NCI-H146 treated with DMSO at 0.1 percent for 48 hours (cell line): ENCODE measurements at regions not wholly inside any gene's neighbourhood (a gene's known extent, or its start where the extent isn't known, plus 50 kb on each side); places are given as distances from the start of the nearest gene placed in this dataset.

Experiments used
- DNase-seq: peaks from one replicate; lab custom pipeline; 2025; ENCODE audit not compliant: unreplicated experiment; lab: John Stamatoyannopoulos, UW

DNA sequence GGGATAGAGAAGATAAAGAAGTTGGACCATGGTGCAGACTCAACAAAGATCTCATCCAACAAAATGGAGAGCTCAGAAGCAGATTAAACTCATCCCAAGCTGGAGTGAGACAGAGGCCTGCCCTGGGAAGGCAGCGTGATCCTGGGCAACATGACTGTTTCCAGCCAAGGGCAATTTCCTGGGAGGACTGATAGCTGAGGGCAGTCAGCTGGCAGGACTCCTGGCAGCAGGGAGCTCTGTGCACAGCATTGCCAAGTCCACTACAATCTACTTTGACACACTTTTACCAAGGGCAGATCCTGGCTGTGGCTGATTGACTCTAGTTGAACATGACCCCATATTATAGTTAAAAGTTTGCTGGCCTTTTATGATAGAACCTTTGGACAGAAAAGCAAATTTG is 357.3 kb upstream of the RASGEF1B start:
- no peak for DNase-seq

- no peak for DNase-seq
Observed at GRCh38 chr4:81827577-81828202, 356.0 kb upstream of the RASGEF1B start.

DNA sequence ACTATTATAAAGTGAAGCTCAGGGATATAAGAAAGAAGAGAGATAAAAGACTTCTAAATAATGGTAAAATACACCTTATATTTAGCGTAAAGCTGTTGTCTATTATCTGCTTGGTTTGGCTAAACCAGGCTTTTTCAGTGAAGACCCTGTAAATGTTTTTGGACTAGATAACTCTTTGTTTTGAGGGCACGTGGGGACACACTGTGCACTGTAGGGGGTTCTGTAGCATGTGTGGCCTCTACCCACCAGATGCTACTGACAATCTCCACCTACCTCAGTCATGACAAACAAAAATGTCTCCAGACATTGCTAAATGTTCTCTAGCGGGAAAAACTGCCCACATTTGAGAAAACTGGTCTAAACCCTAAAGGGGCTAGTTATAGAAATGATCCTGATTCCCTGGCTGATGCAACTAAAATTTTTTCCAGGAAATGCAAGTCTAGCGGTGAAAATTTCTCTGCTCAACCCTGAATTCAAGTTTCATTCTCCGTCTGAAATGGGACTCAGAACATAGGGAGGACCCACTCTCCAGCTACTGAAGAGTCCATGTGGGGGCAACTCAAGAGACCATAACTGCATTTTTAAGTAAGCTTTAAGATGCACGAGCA is 355.2 kb upstream of the RASGEF1B start:
- DNase-seq: no peak

DNA sequence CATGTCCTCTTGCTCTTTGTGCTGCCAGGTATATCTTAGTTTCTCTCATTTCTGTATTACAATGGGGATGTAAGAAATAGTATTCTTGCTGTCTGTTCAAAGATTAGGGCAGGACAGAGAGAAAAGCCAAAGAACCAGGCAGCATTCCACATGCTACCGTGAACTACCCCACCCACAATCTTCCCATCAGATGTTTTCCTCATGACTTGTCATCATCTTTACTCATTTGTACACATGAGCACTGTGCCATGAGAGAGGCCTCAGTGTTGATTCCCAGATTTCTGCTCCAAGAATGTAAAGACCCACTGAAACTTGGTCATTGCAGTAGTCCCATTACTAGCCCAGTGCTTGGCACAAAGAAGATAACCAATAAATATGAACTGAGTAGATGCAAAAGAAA is 354.6 kb upstream of the RASGEF1B start:
- DNase-seq: no peak

GRCh38 chr4:81818385-81818920 is 346.7 kb upstream of the RASGEF1B start:
- no peak for DNase-seq

- no peak for DNase-seq
Observed at GRCh38 chr4:81816031-81816761, 344.5 kb upstream of the RASGEF1B start.

DNA sequence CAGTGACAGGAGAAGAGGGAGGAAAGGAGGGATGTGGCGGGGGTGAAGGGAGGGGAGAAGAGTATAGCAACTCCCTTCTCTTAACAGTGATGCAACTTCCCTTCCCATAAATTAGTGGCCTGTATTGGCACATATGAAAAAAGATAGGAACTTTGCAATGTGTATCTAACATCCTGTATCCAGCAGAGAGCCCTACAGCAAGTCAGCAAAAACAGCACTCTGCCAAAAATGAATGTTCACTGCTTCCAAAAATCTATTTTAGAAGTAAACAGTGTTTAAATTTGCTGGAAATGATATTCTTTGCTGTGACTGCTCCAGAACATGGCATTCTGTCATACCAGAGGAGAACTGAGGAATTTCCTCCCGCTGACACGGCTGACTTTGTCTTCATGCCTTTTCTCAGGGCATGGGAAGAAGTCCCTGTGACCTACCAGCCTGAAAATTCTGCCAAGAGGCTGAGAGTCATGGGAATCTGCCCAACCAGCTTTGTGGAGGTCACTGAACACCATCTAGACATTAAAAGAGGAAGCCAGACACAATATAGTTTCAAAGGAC is 343.4 kb upstream of the RASGEF1B start:
- peak; percentile 82 for DNase-seq

- DNase-seq: peak; percentile 62
Observed at GRCh38 chr4:81811562-81812293, 340.0 kb upstream of the RASGEF1B start.

GRCh38 chr4:81808011-81808672 is 336.4 kb upstream of the RASGEF1B start:
- DNase-seq: peak; percentile 92

GRCh38 chr4:81807386-81807785 is 335.7 kb upstream of the RASGEF1B start:
- DNase-seq: no peak

- peak; percentile 46 for DNase-seq
Observed at GRCh38 chr4:81806485-81806884, 334.8 kb upstream of the RASGEF1B start.

DNA sequence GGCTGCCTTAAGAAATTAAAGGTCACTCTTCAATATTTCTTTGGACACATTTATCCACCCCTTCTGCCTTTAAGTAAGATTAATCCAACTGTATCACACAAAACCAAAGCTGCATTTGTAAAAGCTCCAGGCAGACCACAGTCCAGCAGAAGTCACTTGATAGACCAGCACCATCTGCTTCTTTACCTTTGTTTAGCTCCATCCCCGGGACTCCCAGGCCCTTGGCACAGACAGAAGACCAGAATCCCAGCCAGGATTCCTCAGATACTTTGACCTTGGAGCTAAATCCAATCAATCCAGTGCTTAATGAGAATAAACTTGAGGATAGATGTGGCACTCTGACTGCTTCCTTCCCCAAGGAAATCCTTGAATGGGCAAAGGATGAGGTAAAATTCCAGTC is 333.1 kb upstream of the RASGEF1B start:
- DNase-seq: no peak

DNA sequence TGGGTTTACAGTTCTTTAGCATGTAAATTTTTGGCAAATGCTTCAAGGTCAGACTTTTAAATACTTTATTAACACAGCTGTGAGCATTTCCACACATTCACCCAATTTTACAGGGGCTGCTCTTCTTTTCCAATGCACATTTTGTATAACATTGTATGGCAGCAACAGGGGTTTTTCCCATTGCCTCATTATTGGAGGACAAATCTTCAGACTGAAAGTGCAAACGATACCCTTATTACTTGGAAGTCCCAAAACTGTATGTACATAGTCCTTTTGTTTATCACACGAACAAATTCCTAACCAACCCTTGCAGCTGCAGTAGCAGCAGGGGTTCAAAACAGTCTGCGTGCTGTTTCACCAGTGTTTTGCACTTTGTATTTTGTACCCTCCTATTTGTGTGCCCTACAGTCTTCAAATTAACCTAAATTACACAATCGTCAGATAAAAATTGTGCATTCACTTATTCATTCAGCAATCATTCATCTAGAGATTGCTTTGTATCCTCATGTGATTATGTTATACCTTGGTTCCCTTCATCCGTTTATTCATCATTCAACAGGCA is 330.7 kb upstream of the RASGEF1B start:
- peak; percentile 70 for DNase-seq

GRCh38 chr4:81799371-81799770 is 327.7 kb upstream of the RASGEF1B start:
- no peak for DNase-seq

- DNase-seq: no peak
Observed at GRCh38 chr4:81796790-81797528, 325.3 kb upstream of the RASGEF1B start.

DNA sequence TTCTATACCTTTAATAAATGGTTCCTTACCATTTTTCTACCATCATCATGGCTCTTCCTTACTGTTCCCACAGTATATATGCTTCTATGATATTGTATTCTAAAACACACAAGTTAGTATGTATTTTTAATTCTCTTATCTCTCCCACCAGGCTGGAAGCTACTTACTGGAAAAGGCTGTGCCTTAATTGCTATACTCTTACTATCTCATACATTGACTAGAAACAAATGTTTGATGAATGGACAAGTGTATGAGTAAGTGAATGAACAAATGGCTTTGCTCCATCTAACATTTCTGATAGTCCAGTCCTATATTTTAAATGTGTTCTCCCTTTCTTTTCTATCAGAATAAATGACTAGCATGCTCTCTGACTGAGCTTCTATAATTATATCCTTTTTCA is 320.8 kb upstream of the RASGEF1B start:
- no peak for DNase-seq

DNA sequence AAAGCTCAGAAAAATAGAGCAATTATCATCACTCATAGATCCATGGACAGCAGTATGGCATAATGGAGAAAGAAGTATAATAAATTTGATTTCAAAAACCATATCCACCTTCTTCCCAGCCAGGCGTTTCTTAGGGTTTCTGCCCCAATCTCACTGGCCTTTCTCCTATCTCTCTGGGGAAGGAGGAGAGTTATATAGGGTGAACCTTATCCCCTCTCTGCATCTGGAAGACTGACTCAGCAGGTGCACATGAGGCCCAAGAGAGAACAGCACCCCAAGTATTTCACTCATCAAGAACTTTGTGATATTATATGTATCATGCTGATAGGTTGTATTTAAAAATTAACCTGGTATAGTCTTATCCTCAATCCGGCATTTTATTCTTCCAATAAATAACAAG is 318.8 kb upstream of the RASGEF1B start:
- no peak for DNase-seq

DNA sequence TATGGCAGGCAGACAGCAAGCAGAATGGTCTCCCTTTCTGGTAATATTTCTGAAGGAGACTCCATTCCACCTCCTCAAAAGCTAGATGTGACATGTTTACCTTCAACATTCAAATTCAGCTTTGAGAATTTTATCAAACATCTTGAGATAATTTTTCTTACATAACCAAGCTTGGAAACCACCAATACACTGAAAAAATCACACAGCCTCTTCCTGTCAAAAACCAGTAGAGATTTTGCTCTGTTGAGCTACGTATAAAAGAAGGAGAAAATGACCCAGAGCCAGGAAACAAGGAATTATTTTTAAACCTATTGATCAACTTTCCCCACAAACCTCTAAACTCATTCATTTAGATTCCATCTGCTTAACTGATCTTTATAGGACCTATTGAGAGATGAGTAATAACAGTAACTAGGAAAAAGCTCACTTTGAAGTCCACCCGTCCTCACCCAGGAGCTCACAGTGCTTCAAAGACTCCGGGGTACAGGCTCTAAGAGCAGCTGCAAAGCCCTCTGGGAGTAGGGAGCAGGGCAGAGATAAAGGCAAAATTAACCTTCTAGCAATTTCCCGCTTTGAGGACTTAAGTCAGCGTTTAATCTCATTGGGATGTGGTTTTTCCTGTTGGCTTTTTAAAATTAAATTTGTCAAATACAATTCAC is 318.2 kb upstream of the RASGEF1B start:
- no peak for DNase-seq

- peak; percentile 64 for DNase-seq
Observed at GRCh38 chr4:81789158-81789557, 317.5 kb upstream of the RASGEF1B start.
